ENCODE measurements at regions not wholly inside any gene's neighbourhood (a gene's known extent, or its start where the extent isn't known, plus 50 kb on each side); places are given as distances from the start of the nearest gene placed in this dataset.

DNA sequence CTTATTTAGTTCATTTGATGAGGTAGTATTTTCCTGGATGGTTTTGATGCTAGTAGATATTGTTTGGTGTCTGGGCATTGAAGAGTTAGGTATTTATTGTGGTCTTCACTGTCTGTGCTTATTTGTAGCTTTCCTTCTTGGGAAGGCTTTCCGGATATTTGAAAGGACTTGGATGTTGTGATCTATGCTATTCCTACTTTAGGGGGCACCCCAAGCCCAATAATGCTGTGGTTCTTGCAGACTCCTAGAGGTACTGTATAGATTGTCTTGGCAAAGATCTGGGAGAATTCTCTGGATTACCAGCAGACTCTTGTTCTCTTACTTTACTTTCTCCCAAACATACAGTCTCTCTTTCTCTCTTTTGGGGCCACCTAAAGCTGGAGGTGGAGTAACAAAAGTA lies 315.7 kb downstream of the MAT2B start:
- no peaks in the 10 kb centered on the region for H3K79me2 ChIP-seq (ENCODE audit: insufficient read depth, low read length)
- intact Hi-C loops (cut with micrococcal nuclease; ENCODE audit: unreplicated experiment): no loop called here
- BruUV-seq (replicated peaks): no TSS peak
- 0% methylated on average over 1 of the region's 1 CpG for WGBS (ENCODE audit: low lambda C conversion rate)
- in situ Hi-C loops (cut with HindIII; ENCODE audit: extremely low pct_ligation_motif_present, low pct_unique_long_range_greater_than_20kb): no loop called here
- H4K20me1 ChIP-seq (ENCODE audit: insufficient read depth, low read length): no peaks in the 10 kb centered on the region
- no peak overlapping the region for H2AFZ ChIP-seq (ENCODE audit: low read length)
- no peak for ATAC-seq
- no peaks in the 10 kb centered on the region for H3K9me3 ChIP-seq (ENCODE audit: low read length)
- H3K4me3 ChIP-seq (replicated peaks in 1 of 3; ENCODE audit: insufficient read depth in 1 of 3, low read depth in 2 of 3, low read length in 3 of 3): no peak overlapping the region
- no peak overlapping the region for H3K27ac ChIP-seq (ENCODE audit: extremely low read length, insufficient read depth, low read length)
- no peak for FAIRE-seq
- no peaks in the 10 kb centered on the region for H3K4me1 ChIP-seq (ENCODE audit: insufficient read depth, low read length)
- no peaks in the 10 kb centered on the region for H3K27me3 ChIP-seq (ENCODE audit: control insufficient read depth in 1 of 2, insufficient read depth in 2 of 2, low read length in 2 of 2)
- no peaks in the 10 kb centered on the region for H3K36me3 ChIP-seq (replicated peaks in 1 of 2; ENCODE audit: control insufficient read depth in 1 of 2, insufficient read depth in 2 of 2, low read length in 2 of 2)
- TF ChIP-seq TBX3 (IDR thresholded peaks at IDR 0.05; ENCODE audit: borderline replicate concordance) (no peak), NFYB (CRISPR knock-in tag; IDR thresholded peaks at IDR 0.05) (no peak), CC2D1A (CRISPR knock-in tag; IDR thresholded peaks at IDR 0.05) (no peak), ZSCAN30 (CRISPR knock-in tag; IDR thresholded peaks at IDR 0.05) (no peak)
- TF ChIP-seq, protein P1, sequence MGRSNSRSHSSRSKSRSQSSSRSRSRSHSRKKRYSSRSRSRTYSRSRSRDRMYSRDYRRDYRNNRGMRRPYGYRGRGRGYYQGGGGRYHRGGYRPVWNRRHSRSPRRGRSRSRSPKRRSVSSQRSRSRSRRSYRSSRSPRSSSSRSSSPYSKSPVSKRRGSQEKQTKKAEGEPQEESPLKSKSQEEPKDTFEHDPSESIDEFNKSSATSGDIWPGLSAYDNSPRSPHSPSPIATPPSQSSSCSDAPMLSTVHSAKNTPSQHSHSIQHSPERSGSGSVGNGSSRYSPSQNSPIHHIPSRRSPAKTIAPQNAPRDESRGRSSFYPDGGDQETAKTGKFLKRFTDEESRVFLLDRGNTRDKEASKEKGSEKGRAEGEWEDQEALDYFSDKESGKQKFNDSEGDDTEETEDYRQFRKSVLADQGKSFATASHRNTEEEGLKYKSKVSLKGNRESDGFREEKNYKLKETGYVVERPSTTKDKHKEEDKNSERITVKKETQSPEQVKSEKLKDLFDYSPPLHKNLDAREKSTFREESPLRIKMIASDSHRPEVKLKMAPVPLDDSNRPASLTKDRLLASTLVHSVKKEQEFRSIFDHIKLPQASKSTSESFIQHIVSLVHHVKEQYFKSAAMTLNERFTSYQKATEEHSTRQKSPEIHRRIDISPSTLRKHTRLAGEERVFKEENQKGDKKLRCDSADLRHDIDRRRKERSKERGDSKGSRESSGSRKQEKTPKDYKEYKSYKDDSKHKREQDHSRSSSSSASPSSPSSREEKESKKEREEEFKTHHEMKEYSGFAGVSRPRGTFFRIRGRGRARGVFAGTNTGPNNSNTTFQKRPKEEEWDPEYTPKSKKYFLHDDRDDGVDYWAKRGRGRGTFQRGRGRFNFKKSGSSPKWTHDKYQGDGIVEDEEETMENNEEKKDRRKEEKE (IDR thresholded peaks at IDR 0.05): no peak
- no peak overlapping the region for H3K9ac ChIP-seq (ENCODE audit: insufficient read depth, low read depth, low read length)
- DNase-seq (ENCODE audit: low spot score): no peak
- CTCF ChIA-PET (ENCODE audit: low intra/inter-chr PET ratio, low total read pairs): no interaction called here
- no peak overlapping the region for H3K4me2 ChIP-seq (ENCODE audit: low read depth, low read length)
- POLR2A ChIA-PET: no interaction called here

DNA sequence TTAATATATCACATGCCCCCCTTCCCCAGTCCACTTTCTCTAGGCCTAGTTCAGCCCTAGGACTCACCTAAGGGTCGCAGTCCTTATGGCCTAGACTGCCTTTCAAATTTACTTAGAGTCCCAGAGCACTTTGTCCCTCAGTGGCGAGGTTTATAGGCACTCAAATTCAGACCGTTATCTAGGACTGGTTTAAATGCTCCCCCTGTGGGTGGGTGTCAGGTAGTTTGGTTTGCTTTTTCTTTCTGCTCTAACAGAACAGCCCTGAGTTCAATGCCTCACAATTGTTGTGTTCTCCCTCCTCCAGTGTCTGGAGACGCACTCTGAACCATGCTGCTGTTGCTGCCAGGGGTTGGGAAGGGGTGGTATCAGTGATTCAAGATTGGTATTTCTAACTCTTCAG lies 317.1 kb downstream of the MAT2B start:
- FAIRE-seq: no peak
- DNase-seq (ENCODE audit: low spot score): no peak
- BruUV-seq (replicated peaks): no TSS peak
- TF ChIP-seq MZF1 (CRISPR knock-in tag; IDR thresholded peaks at IDR 0.05; ENCODE audit: borderline replicate concordance): no peak
- TF ChIP-seq, protein P2, sequence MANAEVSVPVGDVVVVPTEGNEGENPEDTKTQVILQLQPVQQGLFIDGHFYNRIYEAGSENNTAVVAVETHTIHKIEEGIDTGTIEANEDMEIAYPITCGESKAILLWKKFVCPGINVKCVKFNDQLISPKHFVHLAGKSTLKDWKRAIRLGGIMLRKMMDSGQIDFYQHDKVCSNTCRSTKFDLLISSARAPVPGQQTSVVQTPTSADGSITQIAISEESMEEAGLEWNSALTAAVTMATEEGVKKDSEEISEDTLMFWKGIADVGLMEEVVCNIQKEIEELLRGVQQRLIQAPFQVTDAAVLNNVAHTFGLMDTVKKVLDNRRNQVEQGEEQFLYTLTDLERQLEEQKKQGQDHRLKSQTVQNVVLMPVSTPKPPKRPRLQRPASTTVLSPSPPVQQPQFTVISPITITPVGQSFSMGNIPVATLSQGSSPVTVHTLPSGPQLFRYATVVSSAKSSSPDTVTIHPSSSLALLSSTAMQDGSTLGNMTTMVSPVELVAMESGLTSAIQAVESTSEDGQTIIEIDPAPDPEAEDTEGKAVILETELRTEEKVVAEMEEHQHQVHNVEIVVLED (CRISPR knock-in tag; IDR thresholded peaks at IDR 0.05; ENCODE audit: borderline replicate concordance): no peak
- TF ChIP-seq, protein P3, sequence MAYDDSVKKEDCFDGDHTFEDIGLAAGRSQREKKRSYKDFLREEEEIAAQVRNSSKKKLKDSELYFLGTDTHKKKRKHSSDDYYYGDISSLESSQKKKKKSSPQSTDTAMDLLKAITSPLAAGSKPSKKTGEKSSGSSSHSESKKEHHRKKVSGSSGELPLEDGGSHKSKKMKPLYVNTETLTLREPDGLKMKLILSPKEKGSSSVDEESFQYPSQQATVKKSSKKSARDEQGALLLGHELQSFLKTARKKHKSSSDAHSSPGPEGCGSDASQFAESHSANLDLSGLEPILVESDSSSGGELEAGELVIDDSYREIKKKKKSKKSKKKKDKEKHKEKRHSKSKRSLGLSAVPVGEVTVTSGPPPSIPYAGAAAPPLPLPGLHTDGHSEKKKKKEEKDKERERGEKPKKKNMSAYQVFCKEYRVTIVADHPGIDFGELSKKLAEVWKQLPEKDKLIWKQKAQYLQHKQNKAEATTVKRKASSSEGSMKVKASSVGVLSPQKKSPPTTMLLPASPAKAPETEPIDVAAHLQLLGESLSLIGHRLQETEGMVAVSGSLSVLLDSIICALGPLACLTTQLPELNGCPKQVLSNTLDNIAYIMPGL (CRISPR knock-in tag; IDR thresholded peaks at IDR 0.05; ENCODE audit: borderline replicate concordance in 1 of 2, low read depth in 1 of 2): no peak
- Histone ChIP-seq H3K4me3 (replicated peaks in 1 of 3; ENCODE audit: insufficient read depth in 1 of 3, low read depth in 2 of 3, low read length in 3 of 3) (no peak overlapping the region), H3K4me2 (ENCODE audit: low read depth, low read length) (no peak overlapping the region), H4K20me1 (ENCODE audit: insufficient read depth, low read length) (no peaks in the 10 kb centered on the region), H3K9me3 (ENCODE audit: low read length) (no peaks in the 10 kb centered on the region), H3K36me3 (replicated peaks in 1 of 2; ENCODE audit: control insufficient read depth in 1 of 2, insufficient read depth in 2 of 2, low read length in 2 of 2) (no peaks in the 10 kb centered on the region), H2AFZ (ENCODE audit: low read length) (no peak overlapping the region), H3K27me3 (ENCODE audit: control insufficient read depth in 1 of 2, insufficient read depth in 2 of 2, low read length in 2 of 2) (no peaks in the 10 kb centered on the region), H3K27ac (ENCODE audit: extremely low read length, insufficient read depth, low read length) (no peak overlapping the region), H3K79me2 (ENCODE audit: insufficient read depth, low read length) (no peaks in the 10 kb centered on the region), H3K4me1 (ENCODE audit: insufficient read depth, low read length) (no peaks in the 10 kb centered on the region), H3K9ac (ENCODE audit: insufficient read depth, low read depth, low read length) (no peak overlapping the region)
- in situ Hi-C loops (cut with HindIII; ENCODE audit: extremely low pct_ligation_motif_present, low pct_unique_long_range_greater_than_20kb): no loop called here
- WGBS (ENCODE audit: low lambda C conversion rate): 0% methylated on average over 4 of the region's 4 CpGs
- ATAC-seq: no peak
- intact Hi-C loops (cut with micrococcal nuclease; ENCODE audit: unreplicated experiment): loop anchor here (1.0 kb wide), 1 partner anchor 258 kb away; no protein-coding TSS in a partner anchor
- CTCF ChIA-PET (ENCODE audit: low intra/inter-chr PET ratio, low total read pairs): no interaction called here
- POLR2A ChIA-PET: no interaction called here
